GM11168 (cell line): ENCODE measurements at regions not wholly inside any gene's neighbourhood (a gene's known extent, or its start where the extent isn't known, plus 50 kb on each side); places are given as distances from the start of the nearest gene placed in this dataset.

Experiments
- in situ Hi-C: fragments of 300-500 bp; cut with MboI; formaldehyde crosslinking; loops from one replicate; pipeline ENCODE4 v1.12.0; 2022; ENCODE audit warnings: low sequenced_read_pairs; ENCODE audit not compliant: unreplicated experiment

DNA sequence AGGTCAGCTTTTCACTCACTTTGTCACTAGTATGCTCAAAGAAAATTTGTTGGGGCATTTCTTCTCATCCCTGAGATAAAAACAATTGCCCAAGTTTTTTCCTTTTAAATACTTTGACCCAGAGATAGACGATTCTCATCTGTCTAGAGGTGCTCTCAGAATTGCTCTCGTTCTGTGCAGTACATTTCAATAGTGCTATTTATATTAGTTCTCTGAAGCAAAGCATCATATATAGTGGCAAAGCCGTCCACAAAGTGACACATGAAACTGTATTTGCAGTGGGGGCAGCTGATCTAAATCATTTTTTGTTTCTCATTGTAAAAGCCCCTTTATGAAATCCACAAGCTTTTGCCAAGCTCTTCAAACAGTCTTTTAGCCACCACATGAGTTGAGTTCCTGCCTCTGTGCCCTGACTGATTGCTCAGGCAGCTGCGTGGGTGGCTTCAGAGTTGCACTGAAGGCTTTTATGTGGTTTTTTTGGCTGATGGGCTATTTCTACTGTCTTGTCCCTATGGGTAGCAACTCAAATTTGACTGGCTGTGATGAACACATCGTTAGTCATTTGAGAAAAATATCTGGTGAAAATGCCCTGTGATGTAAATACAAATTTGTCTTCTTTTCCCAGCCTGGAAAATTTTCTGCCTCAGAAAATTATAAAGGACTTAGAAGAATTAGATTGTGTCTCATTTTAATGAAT is 119.1 kb upstream of the OTUD4 start:
- in situ Hi-C loops: no loop called here

DNA sequence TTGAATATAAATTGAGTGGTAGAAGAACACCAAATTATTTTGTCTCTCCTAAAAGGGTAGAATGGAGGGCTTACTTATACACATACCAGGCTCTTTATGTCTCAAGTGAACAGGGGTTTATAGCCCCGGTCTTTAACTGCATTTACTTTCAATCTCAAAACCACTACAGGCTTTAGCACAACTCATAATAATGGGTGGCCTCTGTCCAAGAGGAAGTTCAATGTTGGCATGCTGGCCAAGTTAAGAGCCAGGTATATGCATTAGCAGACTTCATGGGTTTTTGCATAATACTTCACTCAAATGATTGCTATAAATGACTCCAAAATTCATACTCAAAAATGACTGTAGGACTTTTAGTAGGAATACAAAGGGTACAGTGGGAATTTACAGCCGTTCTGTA is 118.5 kb upstream of the OTUD4 start:
- in situ Hi-C loops: no loop called here

DNA sequence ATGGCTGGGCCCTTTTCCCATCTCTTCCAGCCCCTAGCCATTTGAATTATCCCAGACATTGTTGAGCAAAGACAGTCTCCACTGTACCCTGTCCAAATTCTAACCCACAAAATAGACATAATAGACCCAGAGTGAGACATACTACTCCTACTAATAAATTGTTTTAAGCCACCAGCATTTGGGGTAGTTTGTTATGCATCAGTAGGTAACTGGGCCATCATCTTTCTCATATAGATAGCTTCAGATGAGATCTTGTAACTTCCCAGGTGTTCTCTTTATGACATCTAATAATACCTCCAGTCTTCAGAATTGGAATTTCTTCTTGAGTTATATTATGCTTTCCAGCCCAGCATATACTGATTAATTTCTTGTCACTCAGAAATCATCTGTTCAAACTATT is 117.2 kb upstream of the OTUD4 start:
- in situ Hi-C loops: no loop called here

DNA sequence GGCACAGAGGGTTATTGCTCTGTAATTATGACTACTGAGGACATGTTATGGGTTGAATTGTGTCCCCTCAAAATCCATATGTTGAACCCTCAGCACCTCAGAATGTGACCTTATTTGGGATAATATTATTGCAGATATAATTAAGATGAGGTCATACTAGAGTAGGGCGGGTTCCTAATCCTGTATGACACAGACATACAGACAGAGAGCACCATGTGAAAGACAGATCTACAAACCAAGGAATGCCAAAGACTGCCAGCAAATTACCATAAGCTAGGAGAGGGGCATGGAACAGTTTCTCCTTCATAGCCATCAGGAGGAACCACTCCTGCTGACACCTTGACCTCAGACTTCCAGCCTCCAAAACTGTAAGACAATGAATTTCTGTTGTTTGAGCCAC is 115.2 kb upstream of the OTUD4 start:
- in situ Hi-C loops: no loop called here

DNA sequence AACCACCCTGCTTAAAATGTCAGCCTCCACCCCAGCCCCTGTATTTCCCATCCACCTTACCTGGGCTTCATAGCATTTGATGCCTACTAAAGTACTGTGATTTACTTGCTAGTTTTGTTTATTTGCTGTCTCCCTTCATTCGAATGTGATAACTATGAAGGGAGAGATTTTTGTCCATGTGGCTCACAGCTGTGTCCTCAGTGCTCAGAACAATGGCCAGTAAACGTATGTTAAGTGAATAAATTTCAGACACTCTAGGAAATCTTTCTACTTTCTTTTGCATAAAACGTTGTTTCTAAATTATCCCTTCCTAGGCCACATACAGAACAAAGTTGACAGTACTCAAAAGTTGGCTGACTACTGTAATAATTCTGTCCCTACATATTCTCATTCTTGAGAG is 114.7 kb upstream of the OTUD4 start:
- in situ Hi-C loops: no loop called here

DNA sequence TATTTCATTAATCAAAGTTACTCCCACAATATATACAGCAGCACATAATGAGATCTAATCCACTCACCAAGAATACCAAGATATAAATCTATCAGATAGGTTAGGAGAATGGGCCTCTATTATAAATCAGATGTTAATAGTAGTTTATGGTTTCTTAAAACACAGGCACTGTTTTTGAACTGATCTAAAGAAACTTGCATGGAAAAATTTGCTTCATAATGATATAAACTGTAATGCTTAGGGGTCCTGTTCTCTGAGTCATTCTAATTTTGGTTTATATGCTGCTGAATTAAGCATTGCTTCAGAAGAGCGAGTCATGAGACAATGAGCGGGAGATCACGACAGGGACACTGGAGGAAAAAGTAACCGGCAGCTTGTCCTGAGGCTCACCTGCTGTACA is 113.3 kb upstream of the OTUD4 start:
- in situ Hi-C loops: no loop called here

DNA sequence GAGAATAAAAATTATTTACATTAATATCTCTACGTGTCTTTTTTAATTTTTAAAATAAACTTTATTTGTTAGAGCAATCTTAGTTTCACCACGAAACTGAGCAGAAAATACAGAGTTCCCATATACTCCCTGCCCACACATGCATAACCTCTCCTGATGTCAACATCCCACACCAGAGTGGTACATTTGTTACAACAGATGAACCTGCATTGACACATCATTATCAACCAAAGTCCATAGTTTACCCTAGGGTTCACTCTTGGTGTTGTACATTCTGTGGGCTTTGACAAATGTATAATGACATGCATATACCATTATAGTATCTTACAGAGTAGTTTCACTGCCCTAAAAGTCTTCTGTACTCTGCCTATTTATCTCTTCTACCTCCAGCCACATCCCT is 110.6 kb upstream of the OTUD4 start:
- in situ Hi-C loops: no loop called here

DNA sequence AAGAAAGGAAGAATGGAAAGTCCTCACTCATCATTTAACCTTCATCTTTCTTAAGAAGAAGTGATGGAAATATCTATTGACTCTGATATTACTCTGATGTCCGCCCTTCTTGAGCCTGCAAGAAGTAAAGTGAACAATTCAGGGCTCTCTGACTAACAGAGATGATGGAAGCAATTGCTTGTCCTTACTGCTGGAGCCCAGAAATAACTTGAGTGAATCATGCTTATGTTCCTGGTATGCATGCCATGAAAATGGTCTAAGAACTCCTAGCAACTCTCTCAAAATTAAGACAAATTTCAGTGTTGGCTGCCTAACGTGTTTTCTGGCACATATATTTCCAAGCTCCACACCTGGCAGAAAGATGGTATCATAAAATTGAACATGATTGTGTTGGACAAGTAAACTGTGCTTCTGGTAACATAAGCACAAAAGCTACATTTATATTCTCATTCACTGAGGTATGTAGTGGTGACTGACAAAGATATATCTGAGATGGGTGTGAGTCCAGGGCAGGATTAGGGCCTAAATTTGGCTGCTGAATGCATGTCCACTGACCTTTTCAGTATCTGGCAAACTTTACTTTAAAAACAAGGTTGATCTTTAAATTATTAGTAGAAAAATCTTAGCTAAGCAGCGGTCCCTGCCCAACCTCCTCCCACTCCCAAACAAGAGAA is 109.2 kb upstream of the OTUD4 start:
- in situ Hi-C loops: no loop called here

DNA sequence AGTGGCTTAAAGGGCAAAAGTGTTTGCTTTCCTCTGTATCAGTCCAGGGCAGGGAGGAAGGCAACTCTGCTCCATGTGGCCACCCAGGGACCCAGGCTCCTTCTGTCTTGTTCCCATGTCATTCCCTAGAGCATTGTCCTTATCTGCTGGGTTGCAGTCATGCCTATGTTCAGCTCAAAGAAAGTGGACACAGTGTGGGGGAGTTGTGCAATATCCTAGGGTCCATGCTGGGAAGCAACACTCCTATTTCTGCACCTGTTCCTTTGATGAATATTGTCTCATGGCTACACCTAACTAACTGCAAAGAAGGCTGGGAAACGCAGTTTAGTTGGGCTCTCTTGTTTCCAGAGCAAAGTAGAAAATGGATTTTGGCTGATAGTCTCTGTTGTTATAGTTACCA is 107.0 kb upstream of the OTUD4 start:
- in situ Hi-C loops: no loop called here

DNA sequence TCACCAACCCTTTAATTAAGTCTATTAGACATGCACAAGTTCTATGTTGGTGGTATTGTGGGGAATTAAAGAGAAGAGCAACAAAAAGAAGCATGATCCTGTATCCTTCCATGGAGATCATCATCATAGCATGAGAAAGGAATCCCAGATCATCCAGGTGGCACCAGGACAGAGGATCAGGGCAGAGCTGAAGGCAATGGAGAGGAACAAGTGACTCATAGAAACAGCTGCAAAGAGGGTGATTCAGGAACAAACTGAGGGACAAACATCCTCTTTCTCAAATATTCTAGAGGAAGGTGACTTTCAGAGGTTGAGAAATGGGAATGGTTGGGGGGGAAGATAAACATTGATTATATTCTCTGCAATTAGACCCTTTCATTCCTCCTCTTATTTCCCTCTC is 105.5 kb upstream of the OTUD4 start:
- in situ Hi-C loops: no loop called here

DNA sequence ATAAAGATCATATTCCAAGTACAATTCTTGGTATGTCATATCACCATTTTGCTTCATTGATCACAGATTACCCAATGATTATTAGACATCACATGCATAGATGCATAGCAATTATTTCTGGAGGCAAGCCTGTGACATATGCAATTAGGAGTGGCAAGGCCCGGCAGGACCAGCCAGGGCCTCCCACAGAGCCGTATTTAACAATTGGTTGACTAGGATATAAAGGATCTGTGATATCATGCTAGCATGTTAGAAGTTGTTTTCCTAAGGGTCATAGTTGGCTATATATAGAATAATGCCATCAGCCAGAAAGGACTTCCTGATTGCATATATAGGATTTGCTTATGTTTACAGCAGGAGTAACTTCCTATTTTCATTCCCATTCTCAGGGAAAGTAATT is 103.5 kb upstream of the OTUD4 start:
- in situ Hi-C loops: no loop called here

DNA sequence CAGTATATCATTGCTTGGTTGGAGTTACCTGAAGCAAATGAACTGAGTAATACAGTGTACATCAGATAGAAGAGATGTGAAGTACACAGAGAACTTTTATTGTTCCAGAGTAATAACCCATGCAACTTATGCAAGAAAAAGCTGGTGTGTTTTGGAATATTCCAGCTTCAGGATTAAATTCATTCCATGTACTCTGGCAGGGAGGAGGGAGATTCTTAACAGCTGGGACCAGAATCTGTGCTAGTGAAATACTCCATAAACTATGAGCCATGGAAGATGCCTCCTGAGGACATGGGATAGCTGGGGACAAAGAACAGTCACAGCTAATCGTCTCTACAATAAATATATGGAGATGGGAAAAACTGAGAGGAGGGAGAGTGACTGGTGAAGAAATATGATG is 101.6 kb upstream of the OTUD4 start:
- in situ Hi-C loops: no loop called here

DNA sequence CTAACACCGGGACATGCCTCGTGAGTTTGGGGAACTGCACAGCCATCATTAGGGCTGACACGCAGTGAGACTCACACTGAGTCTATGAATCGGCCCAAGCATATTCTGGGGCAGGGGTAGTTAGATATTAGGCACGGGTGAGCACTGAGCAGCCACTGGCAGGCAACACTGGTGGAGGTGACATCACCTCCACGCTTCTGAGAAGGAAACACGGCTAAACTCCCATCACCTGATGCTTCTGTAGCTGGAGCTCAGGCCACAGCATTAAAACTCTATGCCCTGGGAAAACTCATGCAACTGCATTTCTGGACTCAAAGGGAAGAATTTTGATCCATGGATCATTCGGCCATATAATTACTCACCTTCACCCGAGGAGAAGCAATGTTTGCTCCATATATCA is 100.8 kb upstream of the OTUD4 start:
- in situ Hi-C loops: no loop called here

DNA sequence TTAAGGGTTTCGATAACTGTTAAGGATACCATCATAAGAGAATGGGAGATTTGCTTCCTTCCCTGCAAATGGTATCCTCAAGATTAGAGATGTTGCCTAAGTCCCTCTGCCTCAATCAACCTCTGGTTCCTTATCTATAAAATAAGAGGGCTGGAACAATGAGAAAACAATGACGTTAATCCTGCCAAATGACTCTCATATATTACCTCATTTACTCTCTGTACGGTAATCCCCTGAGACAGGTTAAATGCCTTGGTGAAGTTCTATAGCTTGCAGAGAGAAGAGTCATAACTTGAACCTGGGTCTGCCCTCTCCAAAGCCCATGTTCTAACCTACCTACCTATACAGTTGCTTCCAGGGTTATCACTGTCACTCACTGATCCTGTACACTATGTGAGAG is 100.2 kb upstream of the OTUD4 start:
- in situ Hi-C loops: no loop called here

DNA sequence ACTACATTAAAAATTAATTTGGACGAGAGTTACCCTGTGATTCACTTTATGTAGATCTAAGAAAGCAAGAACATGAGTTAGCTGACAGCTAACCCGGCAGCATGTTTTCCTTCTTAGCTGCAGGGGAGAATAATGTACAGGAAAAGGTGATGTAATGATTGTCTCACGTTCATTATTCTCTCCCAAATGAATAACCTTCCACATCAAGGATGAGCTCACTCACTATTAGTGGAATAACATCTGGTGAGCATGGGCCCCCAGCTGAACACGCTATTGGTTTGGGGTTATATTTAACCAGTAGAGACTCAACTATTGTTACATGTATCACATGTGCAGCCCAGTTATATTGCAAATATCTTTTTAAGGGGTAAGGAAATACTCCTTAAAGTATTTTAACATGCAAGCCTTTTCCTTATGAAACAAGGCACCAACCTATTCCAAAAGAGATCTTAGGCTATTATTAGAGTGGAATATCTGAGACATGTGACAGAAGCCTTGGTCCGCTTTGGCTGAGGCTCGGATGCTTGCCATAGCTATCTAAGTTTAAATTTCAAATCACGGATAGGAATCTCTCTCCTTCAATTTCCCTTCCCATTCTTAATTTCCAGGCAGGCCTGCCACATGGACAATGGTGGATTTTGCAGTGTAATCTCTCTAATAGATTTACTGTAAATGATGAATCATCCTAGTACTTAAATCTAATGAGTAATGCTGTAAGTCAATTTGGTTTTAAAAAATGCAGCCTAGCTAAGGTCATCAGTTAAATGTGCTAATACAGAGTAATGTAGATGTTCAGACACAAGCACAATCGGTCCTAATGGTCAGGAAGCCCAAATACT is 99.0 kb upstream of the OTUD4 start:
- in situ Hi-C loops: no loop called here

DNA sequence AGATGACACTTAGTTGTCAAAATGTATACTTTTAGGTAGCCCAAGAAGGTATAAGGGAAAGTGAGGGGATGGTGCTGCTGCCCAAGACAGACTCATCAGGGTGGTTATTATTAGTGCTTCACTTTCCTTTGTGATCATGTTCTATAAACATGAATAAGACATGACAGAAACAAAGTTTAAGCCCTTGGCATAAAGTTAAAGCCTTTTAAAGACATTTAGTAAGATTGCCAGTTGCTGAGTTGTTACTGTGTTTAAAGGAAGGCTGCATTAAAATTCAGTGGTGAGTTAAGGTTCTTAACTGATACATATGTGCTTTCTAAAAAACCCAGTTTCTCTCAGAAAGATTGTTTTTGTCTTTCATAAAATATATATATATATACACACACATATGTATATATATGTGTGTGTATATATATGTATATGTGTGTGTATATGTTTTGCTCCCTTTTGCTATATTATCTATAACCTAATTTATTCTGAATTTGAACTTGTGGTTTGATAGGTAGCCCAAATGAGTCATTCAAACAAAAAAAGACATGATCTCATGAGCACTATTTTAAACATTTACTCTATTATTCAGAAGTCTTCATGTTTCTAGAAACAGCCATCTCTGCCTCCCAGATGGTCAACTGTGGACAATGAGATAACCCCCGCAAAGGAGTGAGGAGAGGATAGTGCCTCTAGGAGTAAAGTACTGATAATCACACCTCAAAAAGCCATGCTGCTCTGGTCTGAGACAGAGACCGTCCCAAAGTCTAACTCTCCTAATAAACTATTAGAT is 98.1 kb upstream of the OTUD4 start:
- in situ Hi-C loops: no loop called here

DNA sequence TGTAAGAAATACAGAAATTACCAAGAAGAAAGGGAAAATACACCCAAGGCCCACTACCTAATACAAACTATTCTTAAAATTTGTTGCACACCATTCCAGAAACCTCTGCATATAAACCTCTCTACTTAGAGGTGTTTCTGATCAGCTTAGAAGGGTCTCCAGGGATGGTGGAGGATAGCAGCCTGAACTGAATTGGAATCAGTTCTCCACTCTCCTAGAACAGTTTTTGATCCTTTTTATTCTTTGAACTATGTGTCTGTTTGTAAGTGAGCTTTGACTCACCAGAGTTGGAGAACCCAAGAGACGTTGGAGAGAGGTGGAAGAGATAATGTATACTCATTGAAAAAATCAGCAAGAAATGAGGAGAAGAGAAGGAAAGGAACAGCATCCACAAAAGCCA is 96.6 kb upstream of the OTUD4 start:
- in situ Hi-C loops: no loop called here

DNA sequence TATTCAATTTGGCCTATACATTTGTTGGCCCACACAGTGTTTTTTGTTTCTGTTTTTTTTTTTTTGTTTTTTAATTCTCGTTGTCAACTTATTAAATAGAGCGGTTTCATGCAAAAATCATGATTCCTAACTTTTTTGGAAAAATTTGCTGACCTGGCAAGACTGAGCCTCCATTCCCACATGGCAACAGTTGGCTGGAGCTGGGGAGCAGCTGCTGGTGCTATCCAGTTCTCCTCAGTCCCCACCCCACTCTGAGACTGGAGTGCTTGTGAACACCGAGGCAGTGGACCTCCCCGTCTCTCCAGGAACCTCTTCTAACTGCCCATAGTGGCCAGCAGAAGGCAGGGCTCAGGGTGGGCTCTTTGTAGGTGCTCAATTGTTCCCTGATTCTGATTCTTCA is 95.7 kb upstream of the OTUD4 start:
- in situ Hi-C loops: no loop called here

DNA sequence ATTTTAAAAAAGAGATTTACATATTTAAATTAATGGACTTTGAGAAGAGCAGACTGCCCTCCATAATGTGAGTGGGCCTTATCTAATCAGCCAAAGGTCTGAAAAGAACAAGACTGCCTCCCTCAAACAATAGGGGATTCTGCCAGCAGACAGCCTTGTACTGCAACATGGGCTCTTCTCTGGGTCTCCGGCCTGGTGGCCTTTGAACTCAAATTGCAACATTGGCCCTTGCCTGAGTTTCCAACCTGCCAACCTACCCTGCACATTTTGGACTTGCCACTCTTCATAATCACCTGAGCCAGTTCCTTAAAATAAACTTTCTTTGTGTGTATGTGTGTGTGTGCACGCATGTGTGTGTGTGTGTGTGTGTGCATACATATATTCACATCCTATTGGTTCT is 90.8 kb upstream of the OTUD4 start:
- in situ Hi-C loops: no loop called here

DNA sequence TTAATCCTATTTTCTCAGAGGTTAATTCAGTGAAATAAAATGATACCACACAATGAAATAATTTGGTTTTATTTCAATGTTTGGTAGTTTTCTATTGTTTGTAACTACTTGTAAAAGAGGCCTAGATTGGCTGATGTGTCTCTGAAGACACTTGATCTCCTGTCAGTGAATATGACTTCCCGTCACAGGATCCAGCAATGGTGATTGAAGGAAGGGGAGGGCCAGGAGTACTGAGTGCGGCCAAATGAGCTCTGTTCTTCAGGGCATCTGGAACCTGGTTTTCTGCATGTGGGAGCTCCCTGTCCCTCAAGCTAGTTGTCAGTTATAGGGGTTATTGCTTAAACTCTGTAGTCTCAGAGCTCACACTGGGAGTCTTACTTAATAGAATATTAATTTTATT is 86.5 kb upstream of the OTUD4 start:
- in situ Hi-C loops: no loop called here

DNA sequence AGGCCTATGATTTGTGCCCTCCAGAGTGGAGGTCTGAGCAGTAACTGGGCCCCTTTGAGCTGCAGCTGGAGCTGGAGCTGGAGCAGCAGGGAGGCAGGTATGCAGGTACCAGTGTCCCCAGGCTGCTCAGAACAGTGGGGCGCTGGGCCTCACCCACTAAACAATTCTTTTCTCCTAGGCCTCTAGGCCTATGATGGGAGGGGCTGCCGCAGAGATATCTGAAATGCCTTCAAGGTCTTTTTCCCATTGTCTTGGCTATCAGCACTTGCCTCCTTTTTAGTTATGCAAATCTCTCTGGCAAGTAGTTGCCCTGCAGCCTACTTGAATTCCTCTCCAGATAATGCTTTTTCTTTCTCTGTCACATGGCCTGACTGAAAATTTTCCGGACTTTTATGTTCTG is 79.7 kb upstream of the OTUD4 start:
- in situ Hi-C loops: no loop called here
